Mesendoderm (in vitro differentiated cells): ENCODE measurements at regions not wholly inside any gene's neighbourhood (a gene's known extent, or its start where the extent isn't known, plus 50 kb on each side); places are given as distances from the start of the nearest gene placed in this dataset.

ENCODE experiments used
- DNase-seq: peaks from one replicate; pipeline ENCODE4 v3.0.0; 2013
- H2AK5ac ChIP-seq: 2 replicates; pipeline ENCODE4 v1.6.1; 2013; ENCODE audit warnings: low read length, inconsistent platforms
- H2BK120ac ChIP-seq: 2 replicates; pipeline ENCODE4 v1.6.1; 2013; ENCODE audit warnings: low read depth, mild to moderate bottlenecking, low read length, moderate library complexity, mixed read lengths
- H2BK15ac ChIP-seq: replicated peaks from 2 replicates; pipeline ENCODE4 v1.6.1; 2013; ENCODE audit warnings: low read depth, mild to moderate bottlenecking, moderate library complexity
- H2BK5ac ChIP-seq: 2 replicates; pipeline ENCODE4 v1.6.1; 2013; ENCODE audit warnings: low read length, inconsistent platforms
- H3K18ac ChIP-seq: 2 replicates; pipeline ENCODE4 v1.6.1; 2013; ENCODE audit warnings: mild to moderate bottlenecking, low read length, mixed read lengths
- H3K23ac ChIP-seq: one replicate; pipeline ENCODE4 v1.6.1; 2013; ENCODE audit warnings: low read length
- H3K27ac ChIP-seq: 2 replicates; pipeline ENCODE4 v1.5.1; 2013; ENCODE audit warnings: low read depth, mild to moderate bottlenecking, inconsistent platforms, low read length, moderate library complexity
- H3K27me3 ChIP-seq: 2 replicates; pipeline ENCODE4 v1.6.1; 2013; ENCODE audit warnings: low read length, control low read depth, mild to moderate bottlenecking, inconsistent platforms; ENCODE audit not compliant: insufficient read depth, poor library complexity
- H3K36me3 ChIP-seq: 2 replicates; pipeline ENCODE4 v1.6.1; 2013; ENCODE audit warnings: low read length, inconsistent platforms; ENCODE audit not compliant: control insufficient read depth, insufficient read depth
- H3K4ac ChIP-seq: one replicate; pipeline ENCODE4 v1.6.1; 2013; ENCODE audit warnings: low read depth, mild to moderate bottlenecking, low read length, moderate library complexity
- H3K4me1 ChIP-seq: 2 replicates; pipeline ENCODE4 v1.6.1; 2013; ENCODE audit warnings: low read depth, low read length, inconsistent platforms; ENCODE audit not compliant: control insufficient read depth
- H3K4me2 ChIP-seq: 2 replicates; pipeline ENCODE4 v1.6.1; 2013; ENCODE audit warnings: low read length
- H3K4me3 ChIP-seq: 2 replicates; pipeline ENCODE4 v1.5.1; 2013; ENCODE audit warnings: mild to moderate bottlenecking, low read length
- H3K56ac ChIP-seq: one replicate; pipeline ENCODE4 v1.6.1; 2013; ENCODE audit warnings: low read length
- H3K79me1 ChIP-seq: 2 replicates; pipeline ENCODE4 v1.6.1; 2013; ENCODE audit warnings: low read length, inconsistent platforms
- H3K79me2 ChIP-seq: 2 replicates; pipeline ENCODE4 v1.6.1; 2013; ENCODE audit warnings: mild to moderate bottlenecking, low read length; ENCODE audit not compliant: control insufficient read depth, insufficient read depth
- H3K9ac ChIP-seq: 2 replicates; pipeline ENCODE4 v1.6.1; 2013; ENCODE audit warnings: low read length, inconsistent platforms
- H4K5ac ChIP-seq: one replicate; pipeline ENCODE4 v1.6.1; 2013; ENCODE audit warnings: low read length
- H4K8ac ChIP-seq: one replicate; pipeline ENCODE4 v1.6.1; 2013; ENCODE audit warnings: low read depth, mild to moderate bottlenecking, control low read depth, low read length, moderate library complexity
- WGBS: extraction: QIAGEN DNeasy Blood & Tissue Kit; methylation state at CpG from one replicate; pipeline ENCODE4 v1.1.7; 2013; ENCODE audit warnings: low lambda C conversion rate, missing lambda C conversion rate; ENCODE audit not compliant: insufficient coverage; ENCODE audit errors: extremely low coverage; 5-methylcytosine and 5-hydroxymethylcytosine counted together

DNA sequence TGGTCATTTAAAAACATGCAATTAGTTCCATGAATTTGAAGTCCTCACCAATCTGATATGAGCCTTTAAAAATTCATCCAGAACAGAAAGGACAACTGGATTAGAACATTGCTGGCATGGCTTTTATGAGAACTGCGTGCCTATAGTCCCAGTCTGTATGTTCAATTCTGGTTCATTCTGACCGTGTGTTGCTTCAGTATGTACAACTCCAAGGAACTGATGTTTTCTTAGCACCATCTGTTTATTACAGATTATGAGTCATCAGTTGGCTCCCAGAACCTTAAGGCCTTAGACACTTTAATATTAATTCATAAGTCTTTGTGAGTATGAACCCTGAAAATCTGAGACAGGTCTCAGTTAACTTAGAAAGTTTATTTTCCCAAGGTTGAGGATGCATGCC is 115.0 kb downstream of the CEP44 start:
- H3K4me2 ChIP-seq: no peak overlapping the region
- H3K4ac ChIP-seq: no peak overlapping the region
- H3K56ac ChIP-seq: no peak overlapping the region
- no peak overlapping the region for H2BK120ac ChIP-seq
- no peaks in the 10 kb centered on the region for H3K27me3 ChIP-seq
- no peak overlapping the region for H4K5ac ChIP-seq
- no peak overlapping the region for H3K27ac ChIP-seq
- H3K18ac ChIP-seq: no peak overlapping the region
- H4K8ac ChIP-seq: no peak overlapping the region
- H3K79me2 ChIP-seq: no peaks in the 10 kb centered on the region
- H3K9ac ChIP-seq: no peak overlapping the region
- no peak overlapping the region for H3K4me3 ChIP-seq
- no peak overlapping the region for H2BK15ac ChIP-seq
- H3K79me1 ChIP-seq: no peaks in the 10 kb centered on the region
- no peak overlapping the region for H2BK5ac ChIP-seq
- no CpG with 5 or more reads among the region's 2 CpGs for WGBS
- H3K4me1 ChIP-seq: peaks cover 13% of the 10 kb centered on the region
- no peak overlapping the region for H3K23ac ChIP-seq
- DNase-seq: no peak
- H3K36me3 ChIP-seq: no peaks in the 10 kb centered on the region
- H2AK5ac ChIP-seq: no peak overlapping the region

DNA sequence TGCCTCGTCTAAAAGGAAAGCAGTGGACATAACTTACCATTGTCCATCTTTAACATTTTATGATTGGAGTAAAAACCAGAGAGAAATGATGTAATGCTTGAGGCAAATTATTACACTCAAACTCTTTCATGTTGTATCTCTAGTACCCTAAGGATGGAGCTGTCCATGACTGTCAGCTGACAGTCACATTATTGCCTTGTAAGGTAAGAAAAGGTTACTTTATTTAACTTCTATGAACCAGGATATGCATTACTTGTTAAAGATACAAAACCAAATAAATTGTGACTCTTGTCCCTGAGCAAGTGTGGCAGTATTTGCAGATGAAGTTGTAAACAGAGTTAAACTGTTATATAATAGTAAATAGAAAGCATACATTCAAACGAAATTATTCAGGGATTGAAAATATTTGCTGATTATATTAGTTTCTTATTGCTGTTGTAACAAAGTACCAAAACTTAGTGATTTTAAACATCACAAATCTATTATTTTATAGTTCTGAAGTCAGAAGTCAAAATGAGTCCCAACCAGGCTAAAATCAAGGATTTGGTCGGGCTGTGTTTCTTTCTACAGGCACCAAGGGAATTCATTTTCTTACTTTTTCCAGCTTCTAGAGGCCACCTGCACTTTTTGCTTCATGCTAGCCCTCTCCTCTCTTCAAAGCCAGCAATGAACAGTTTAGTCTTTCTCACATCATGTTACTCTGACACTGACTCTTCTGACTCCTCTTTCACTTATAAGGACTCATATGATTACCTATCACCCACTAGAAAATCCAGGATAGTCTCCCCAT is 113.8 kb downstream of the CEP44 start:
- DNase-seq: no peak

DNA sequence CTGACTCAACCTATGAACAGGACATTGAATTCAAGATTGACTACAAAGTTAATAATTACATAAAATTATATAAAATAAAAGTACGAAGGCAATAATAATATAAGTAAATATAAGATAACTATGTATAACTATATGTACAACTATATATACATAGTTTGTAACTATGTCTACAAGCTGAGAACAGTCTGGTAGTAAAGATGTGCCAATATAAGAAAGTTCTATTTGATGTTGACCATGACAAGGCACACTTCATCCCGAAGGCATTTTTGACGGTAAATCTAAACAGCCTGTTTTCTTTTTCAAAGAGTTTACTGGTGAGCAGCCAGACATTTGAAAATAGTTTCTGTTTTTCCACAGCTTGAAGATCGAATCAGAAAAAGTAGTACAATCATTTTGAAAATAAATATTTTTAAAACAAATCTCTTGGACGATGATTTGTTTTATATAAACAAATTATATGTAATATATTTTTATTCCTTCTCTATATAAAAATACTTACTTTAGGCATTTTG is 112.9 kb downstream of the CEP44 start:
- H2AK5ac ChIP-seq: no peak overlapping the region
- no CpG with 5 or more reads among the region's 5 CpGs for WGBS
- no peak overlapping the region for H2BK5ac ChIP-seq

More for the DNA sequence above, 113.8 kb downstream of the CEP44 start:
- Histone ChIP-seq H3K4ac (no peak overlapping the region), H3K23ac (no peak overlapping the region), H3K27me3 (no peaks in the 10 kb centered on the region), H2AK5ac (no peak overlapping the region), H4K5ac (no peak overlapping the region), H3K36me3 (no peaks in the 10 kb centered on the region), H3K4me1 (peaks cover 9% of the 10 kb centered on the region), H4K8ac (no peak overlapping the region), H3K56ac (no peak overlapping the region), H3K18ac (no peak overlapping the region), H3K9ac (no peak overlapping the region), H3K79me1 (no peaks in the 10 kb centered on the region), H2BK120ac (no peak overlapping the region), H3K4me2 (no peak overlapping the region), H3K79me2 (no peaks in the 10 kb centered on the region), H2BK5ac (no peak overlapping the region), H3K4me3 (no peak overlapping the region), H3K27ac (no peak overlapping the region), H2BK15ac (peak overlapping the region; percentile 85)
- no CpG with 5 or more reads among the region's 3 CpGs for WGBS

GRCh38 chr4:174394915-174395314 is 111.2 kb downstream of the CEP44 start:
- DNase-seq: no peak
- Histone ChIP-seq H3K36me3 (no peaks in the 10 kb centered on the region), H2BK15ac (no peak overlapping the region), H4K5ac (no peak overlapping the region), H3K23ac (no peak overlapping the region), H3K18ac (no peak overlapping the region), H3K9ac (no peak overlapping the region), H3K4me1 (no peaks in the 10 kb centered on the region), H2BK120ac (no peak overlapping the region), H3K79me1 (no peaks in the 10 kb centered on the region), H3K27ac (no peak overlapping the region), H3K4ac (no peak overlapping the region), H3K27me3 (no peaks in the 10 kb centered on the region), H3K4me3 (no peak overlapping the region), H3K56ac (no peak overlapping the region), H3K4me2 (no peak overlapping the region), H2BK5ac (no peak overlapping the region), H4K8ac (no peak overlapping the region), H2AK5ac (no peak overlapping the region), H3K79me2 (no peaks in the 10 kb centered on the region)
- no CpG with 5 or more reads among the region's 2 CpGs for WGBS

More for the DNA sequence above, 112.9 kb downstream of the CEP44 start:
- H3K23ac ChIP-seq: no peak overlapping the region
- H3K9ac ChIP-seq: no peak overlapping the region
- no peak overlapping the region for H2BK15ac ChIP-seq
- H3K56ac ChIP-seq: no peak overlapping the region
- H3K18ac ChIP-seq: no peak overlapping the region
- no peaks in the 10 kb centered on the region for H3K79me2 ChIP-seq
- H3K36me3 ChIP-seq: no peaks in the 10 kb centered on the region
- DNase-seq: no peak
- no peak overlapping the region for H3K27ac ChIP-seq
- peaks cover 3% of the 10 kb centered on the region for H3K4me1 ChIP-seq
- no peak overlapping the region for H3K4me3 ChIP-seq
- no peaks in the 10 kb centered on the region for H3K79me1 ChIP-seq
- H4K8ac ChIP-seq: no peak overlapping the region
- H3K27me3 ChIP-seq: no peaks in the 10 kb centered on the region
- no peak overlapping the region for H2BK120ac ChIP-seq
- H3K4ac ChIP-seq: no peak overlapping the region
- no peak overlapping the region for H4K5ac ChIP-seq
- H3K4me2 ChIP-seq: no peak overlapping the region

GRCh38 chr4:174389439-174389838 is 105.7 kb downstream of the CEP44 start:
- Histone ChIP-seq H3K4ac (no peak overlapping the region), H3K4me3 (no peak overlapping the region), H3K18ac (no peak overlapping the region), H2BK120ac (no peak overlapping the region), H3K79me1 (no peaks in the 10 kb centered on the region), H3K27me3 (no peaks in the 10 kb centered on the region), H2BK15ac (no peak overlapping the region), H2BK5ac (no peak overlapping the region), H3K27ac (no peak overlapping the region), H3K36me3 (no peaks in the 10 kb centered on the region), H3K56ac (no peak overlapping the region), H3K79me2 (no peaks in the 10 kb centered on the region), H4K5ac (no peak overlapping the region), H4K8ac (no peak overlapping the region), H3K4me2 (no peak overlapping the region), H3K4me1 (no peaks in the 10 kb centered on the region), H3K23ac (no peak overlapping the region), H2AK5ac (no peak overlapping the region), H3K9ac (no peak overlapping the region)
- WGBS: no CpG with 5 or more reads among the region's 1 CpG
- DNase-seq: no peak
